DND-41 (cell line): ENCODE measurements at regions not wholly inside any gene's neighbourhood (a gene's known extent, or its start where the extent isn't known, plus 50 kb on each side); places are given as distances from the start of the nearest gene placed in this dataset.

Experiments used
- ATAC-seq: fragments of 200-7000 bp; cut with Tn5 transposase; 3 replicates; pipeline ENCODE4 v1.9.1; 2021; ENCODE audit warnings: low read depth; ENCODE audit not compliant: insufficient read depth
- DNase-seq: peaks from one replicate; pipeline ENCODE4 v3.0.0-alpha.2; 2020
- H2AFZ ChIP-seq: 2 replicates; pipeline ENCODE4 v1.6.0; 2012; ENCODE audit warnings: low read depth, low read length
- H3K27ac ChIP-seq: 2 replicates; pipeline ENCODE4 v1.5.1; 2012; ENCODE audit warnings: low read length, inconsistent platforms
- H3K27me3 ChIP-seq: fragments of 200-600 bp; sonication (generic); 2 replicates; pipeline ENCODE4 v1.6.0; 2012; ENCODE audit warnings: low read length, mild to moderate bottlenecking, inconsistent platforms; ENCODE audit not compliant: insufficient read depth, poor library complexity
- H3K36me3 ChIP-seq: 2 replicates; pipeline ENCODE4 v1.5.1; 2012; ENCODE audit warnings: low read length, inconsistent platforms; ENCODE audit not compliant: insufficient read depth
- H3K4me1 ChIP-seq: 2 replicates; pipeline ENCODE4 v1.5.1; 2012; ENCODE audit warnings: mild to moderate bottlenecking, low read length; ENCODE audit not compliant: insufficient read depth
- H3K4me2 ChIP-seq: 2 replicates; pipeline ENCODE4 v1.6.0; 2012; ENCODE audit warnings: mild to moderate bottlenecking, moderate library complexity, low read length, inconsistent platforms; ENCODE audit not compliant: insufficient read depth
- H3K4me3 ChIP-seq, 2 experiments: fragments of 200-600 bp in 1 of 2; shearing (Covaris generic) in 1 of 2; 2 replicates each; pipeline ENCODE4 v1.5.1; 2012 to 2016; ENCODE audit warnings: inconsistent platforms in 2 of 2, low read length in 2 of 2, mild to moderate bottlenecking in 2 of 2, low read depth in 1 of 2, moderate library complexity in 1 of 2
- H3K79me2 ChIP-seq: 2 replicates; pipeline ENCODE4 v1.6.0; 2012; ENCODE audit warnings: low read length, inconsistent platforms; ENCODE audit not compliant: insufficient read depth
- H3K9ac ChIP-seq: 2 replicates; pipeline ENCODE4 v1.6.0; 2012; ENCODE audit warnings: low read depth, mild to moderate bottlenecking, inconsistent platforms, low read length, moderate library complexity
- H3K9me3 ChIP-seq: 2 replicates; pipeline ENCODE4 v1.5.1; 2012; ENCODE audit warnings: low read length, moderate library complexity, mild to moderate bottlenecking, inconsistent platforms; ENCODE audit not compliant: insufficient read depth, severe bottlenecking
- H4K20me1 ChIP-seq: 2 replicates; pipeline ENCODE4 v1.6.0; 2012; ENCODE audit warnings: low read length; ENCODE audit not compliant: insufficient read depth
- EZH2 ChIP-seq: IDR thresholded peaks from 3 replicates; pipeline ENCODE4 v1.6.1; 2012; ENCODE audit warnings: borderline replicate concordance, low read depth, mild to moderate bottlenecking, moderate library complexity, low read length, inconsistent platforms; ENCODE audit not compliant: severe bottlenecking
- TF ChIP-seq, protein P1 (sequence below): IDR thresholded peaks from 2 replicates; pipeline ENCODE4 v1.5.1; 2012; ENCODE audit warnings: borderline replicate concordance, low read length, moderate library complexity, mild to moderate bottlenecking; ENCODE audit not compliant: poor library complexity, severe bottlenecking; ENCODE audit errors: extremely low read depth

DNA sequence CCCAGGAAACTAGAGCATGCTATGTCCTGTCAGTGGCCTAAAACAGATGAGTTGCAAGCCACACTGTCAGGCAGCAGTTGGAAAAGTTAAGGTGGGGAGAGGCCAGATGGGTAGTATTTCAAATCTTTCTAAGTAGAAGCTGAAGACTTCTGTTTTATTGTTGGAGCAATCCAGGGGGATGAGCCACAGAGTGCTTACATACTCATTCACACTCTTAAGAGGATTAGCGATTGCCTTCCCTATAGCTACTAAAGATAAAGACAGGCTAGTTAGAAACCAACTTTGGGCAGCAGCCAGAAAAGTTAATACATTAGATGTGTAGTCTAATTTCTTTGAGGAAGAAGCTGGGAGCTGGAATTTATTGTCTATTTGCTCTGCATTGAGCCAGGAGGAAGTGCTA is 61.7 kb upstream of the ELAVL2 start:
- Histone ChIP-seq H3K79me2 (no peaks in the 10 kb centered on the region), H3K9me3 (no peaks in the 10 kb centered on the region), H2AFZ (no peak overlapping the region), H3K9ac (no peak overlapping the region), H3K27me3 (no peaks in the 10 kb centered on the region), H3K4me1 (no peaks in the 10 kb centered on the region), H3K4me3 (no peak overlapping the region), H4K20me1 (no peaks in the 10 kb centered on the region), H3K27ac (no peak overlapping the region), H3K4me2 (no peak overlapping the region), H3K36me3 (no peaks in the 10 kb centered on the region)
- ATAC-seq (no peak), DNase-seq (no peak)
- TF ChIP-seq EZH2 = no peak
- TF ChIP-seq, protein P1, sequence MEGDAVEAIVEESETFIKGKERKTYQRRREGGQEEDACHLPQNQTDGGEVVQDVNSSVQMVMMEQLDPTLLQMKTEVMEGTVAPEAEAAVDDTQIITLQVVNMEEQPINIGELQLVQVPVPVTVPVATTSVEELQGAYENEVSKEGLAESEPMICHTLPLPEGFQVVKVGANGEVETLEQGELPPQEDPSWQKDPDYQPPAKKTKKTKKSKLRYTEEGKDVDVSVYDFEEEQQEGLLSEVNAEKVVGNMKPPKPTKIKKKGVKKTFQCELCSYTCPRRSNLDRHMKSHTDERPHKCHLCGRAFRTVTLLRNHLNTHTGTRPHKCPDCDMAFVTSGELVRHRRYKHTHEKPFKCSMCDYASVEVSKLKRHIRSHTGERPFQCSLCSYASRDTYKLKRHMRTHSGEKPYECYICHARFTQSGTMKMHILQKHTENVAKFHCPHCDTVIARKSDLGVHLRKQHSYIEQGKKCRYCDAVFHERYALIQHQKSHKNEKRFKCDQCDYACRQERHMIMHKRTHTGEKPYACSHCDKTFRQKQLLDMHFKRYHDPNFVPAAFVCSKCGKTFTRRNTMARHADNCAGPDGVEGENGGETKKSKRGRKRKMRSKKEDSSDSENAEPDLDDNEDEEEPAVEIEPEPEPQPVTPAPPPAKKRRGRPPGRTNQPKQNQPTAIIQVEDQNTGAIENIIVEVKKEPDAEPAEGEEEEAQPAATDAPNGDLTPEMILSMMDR = no peak
